ENCODE measurements at regions not wholly inside any gene's neighbourhood (a gene's known extent, or its start where the extent isn't known, plus 50 kb on each side); places are given as distances from the start of the nearest gene placed in this dataset.

- no peak for DNase-seq
Observed at GRCh38 chr13:76378767-76379166, 507.4 kb downstream of the KCTD12 start.

- DNase-seq, result no peak
Observed at GRCh38 chr13:76363682-76364289, 522.4 kb downstream of the KCTD12 start.

- DNase-seq, result no peak
Observed at GRCh38 chr13:76361868-76362267, 524.3 kb downstream of the KCTD12 start.

GRCh38 chr13:76351541-76352229, 534.5 kb downstream of the KCTD12 start:
- no peak for DNase-seq

GRCh38 chr13:76350399-76350798, 535.8 kb downstream of the KCTD12 start:
- DNase-seq, result no peak

- DNase-seq, result no peak
Observed at GRCh38 chr13:76349700-76350099, 536.5 kb downstream of the KCTD12 start.

- DNase-seq, result no peak
Observed at GRCh38 chr13:76339649-76340048, 546.6 kb downstream of the KCTD12 start.

GRCh38 chr13:76338003-76338402, 548.2 kb downstream of the KCTD12 start:
- no peak for DNase-seq

GRCh38 chr13:76336889-76337844, 549.0 kb downstream of the KCTD12 start:
- DNase-seq, result no peak

GRCh38 chr13:76335463-76335862, 550.7 kb downstream of the KCTD12 start:
- DNase-seq, result no peak

- DNase-seq, result no peak
Observed at GRCh38 chr13:76331943-76332712, 554.1 kb downstream of the KCTD12 start.

- no peak for DNase-seq
Observed at GRCh38 chr13:76330761-76331160, 555.4 kb downstream of the KCTD12 start.

- no peak for DNase-seq
Observed at GRCh38 chr13:76329866-76330580, 556.2 kb downstream of the KCTD12 start.

- DNase-seq, result no peak
Observed at GRCh38 chr13:76329004-76329403, 557.2 kb downstream of the KCTD12 start.

GRCh38 chr13:76326343-76326742, 559.9 kb downstream of the KCTD12 start:
- DNase-seq, result no peak

- no peak for DNase-seq
Observed at GRCh38 chr13:76319921-76320320, 566.3 kb downstream of the KCTD12 start.

- no peak for DNase-seq
Observed at GRCh38 chr13:76316998-76317527, 569.1 kb downstream of the KCTD12 start.

GRCh38 chr13:76314495-76314894, 571.7 kb downstream of the KCTD12 start:
- DNase-seq, result no peak

- no peak for DNase-seq
Observed at GRCh38 chr13:76307142-76307541, 579.1 kb downstream of the KCTD12 start.

GRCh38 chr13:76300688-76301087, 585.5 kb downstream of the KCTD12 start:
- no peak for DNase-seq

Measured in amygdala (tissue), 56 donors.